Mucosa of gallbladder (tissue), 1 donor: ENCODE measurements at regions not wholly inside any gene's neighbourhood (a gene's known extent, or its start where the extent isn't known, plus 50 kb on each side); places are given as distances from the start of the nearest gene placed in this dataset.

Experiments used
- DNase-seq: peaks from one replicate; pipeline ENCODE4 v3.0.0-alpha.2; 2020; ENCODE audit warnings: low spot score
- donor health status: DM: no; HTN: no; CAD: no.

GRCh38 chr3:182257361-182257760, 535.9 kb upstream of the ATP11B start:
- no peak for DNase-seq

- no peak for DNase-seq
These were observed 534.6 kb upstream of the ATP11B start for GRCh38 chr3:182258538-182259177.

DNA sequence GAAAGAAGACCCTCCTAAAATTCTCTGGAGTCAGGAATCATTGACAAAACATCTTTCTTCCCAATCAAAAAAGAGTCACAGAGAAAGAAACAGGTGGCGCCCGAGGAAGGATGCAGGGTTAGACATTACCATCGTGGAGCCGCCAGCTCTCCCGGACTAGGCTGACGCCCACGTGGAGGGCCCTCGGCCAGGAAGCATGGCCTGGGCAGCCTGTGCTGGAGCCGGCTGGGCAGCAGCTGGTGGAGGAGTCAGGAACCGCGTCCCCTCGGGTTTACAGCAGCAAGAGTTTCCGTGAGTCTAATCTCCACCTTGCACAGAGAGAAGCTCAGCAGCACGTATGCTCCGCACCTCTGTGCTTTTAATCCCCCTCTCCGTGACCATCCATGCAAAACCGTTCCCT, 533.7 kb upstream of the ATP11B start:
- no peak for DNase-seq

- DNase-seq, result no peak
These were observed 532.3 kb upstream of the ATP11B start for GRCh38 chr3:182261041-182261440.

DNA sequence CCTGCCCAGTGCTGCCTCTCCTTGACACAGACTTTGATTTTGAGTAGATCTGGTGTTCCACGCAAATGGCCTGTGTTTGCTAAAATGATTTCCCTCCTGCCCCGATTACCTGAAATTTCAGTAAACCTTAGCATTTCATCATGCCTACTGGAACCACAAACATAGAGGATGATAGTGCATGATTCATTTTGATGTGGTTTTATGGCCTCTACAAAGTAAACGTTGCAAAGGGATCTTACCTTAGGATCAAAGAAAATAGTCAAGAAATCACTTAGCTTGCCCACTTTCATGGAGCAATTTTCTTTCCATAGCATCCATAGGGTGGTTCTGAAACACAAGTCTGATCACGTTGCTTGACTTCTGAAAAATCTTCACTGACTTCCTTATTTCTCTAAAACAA, 524.6 kb upstream of the ATP11B start:
- no peak for DNase-seq

DNA sequence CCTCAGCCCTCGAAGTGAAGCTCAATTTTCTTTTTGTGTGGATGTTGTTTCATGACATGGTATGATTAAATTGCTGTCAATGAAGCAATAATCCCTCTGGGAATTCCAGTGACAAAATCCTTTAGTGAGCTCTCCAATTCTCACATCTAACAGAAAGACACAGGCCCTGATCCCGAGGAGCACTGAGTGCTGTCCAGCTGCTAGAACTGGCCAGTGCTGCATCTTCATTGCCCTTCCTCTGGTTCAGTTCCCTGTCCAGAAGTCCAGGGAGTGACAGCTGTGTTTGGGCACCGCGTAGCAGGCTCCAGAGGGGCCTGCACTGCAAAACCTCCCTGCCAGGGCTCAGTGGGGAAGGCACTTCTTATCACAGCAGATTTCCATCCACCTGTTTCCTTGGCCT, 516.8 kb upstream of the ATP11B start:
- no peak for DNase-seq

DNA sequence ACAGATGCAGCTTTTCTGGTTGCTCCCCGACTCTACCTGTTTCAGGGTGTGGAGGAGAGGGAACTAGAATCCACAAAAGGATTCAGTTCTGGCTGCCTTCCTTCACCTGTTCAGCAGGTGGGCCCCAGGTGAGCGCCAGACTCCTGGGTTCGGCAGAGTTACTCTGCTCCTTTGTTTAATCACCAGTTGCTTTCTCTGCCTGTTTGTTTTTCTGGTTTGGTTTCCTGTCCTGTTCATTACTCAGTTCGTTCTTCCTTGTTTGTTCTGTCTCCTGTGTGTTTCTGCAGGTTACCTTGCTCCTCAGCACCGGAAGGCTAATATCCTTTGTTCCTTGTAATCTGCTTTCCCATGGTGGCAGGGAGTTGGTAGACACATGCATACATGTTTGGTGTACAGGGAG, 508.5 kb upstream of the ATP11B start:
- no peak for DNase-seq

GRCh38 chr3:182292591-182292990, 500.7 kb upstream of the ATP11B start:
- no peak for DNase-seq

DNA sequence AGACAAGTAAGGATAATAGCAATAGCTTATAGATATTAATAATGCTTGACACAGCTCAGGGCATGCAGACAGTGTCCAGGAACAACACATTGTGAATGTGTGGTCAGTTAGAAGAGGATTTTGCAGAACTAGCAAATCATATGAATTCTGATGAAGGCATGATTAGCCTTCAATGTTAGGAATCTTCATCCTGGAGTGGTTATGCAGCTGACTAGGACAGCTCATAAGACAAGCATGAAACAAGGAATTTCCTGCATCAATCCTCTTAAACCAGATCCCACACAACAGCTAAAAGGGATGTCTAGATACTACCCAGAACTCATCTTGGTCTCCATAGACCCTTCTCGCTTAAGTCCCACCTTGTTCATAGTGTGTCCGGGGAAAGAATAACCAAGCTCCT, 499.0 kb upstream of the ATP11B start:
- DNase-seq, result no peak

DNA sequence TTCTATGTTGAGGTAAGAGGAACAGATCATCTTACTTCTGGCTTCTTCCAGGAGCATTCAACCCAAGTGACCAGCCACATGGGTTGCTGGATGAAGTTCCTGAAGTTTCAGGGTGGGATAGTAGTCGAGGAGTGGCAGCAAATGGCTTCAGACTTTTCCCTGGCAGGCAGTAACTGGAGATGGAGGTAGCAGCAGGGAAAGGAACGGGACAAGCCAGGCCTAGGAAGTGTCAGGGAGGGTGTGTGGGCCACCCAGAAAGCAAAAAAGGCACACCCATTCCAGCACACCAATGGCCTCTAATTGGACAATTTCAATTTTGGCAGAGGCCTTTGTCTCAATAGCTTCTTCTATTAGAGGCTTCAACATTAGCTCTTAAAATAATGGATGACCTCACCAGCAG, 498.6 kb upstream of the ATP11B start:
- DNase-seq, result no peak

DNA sequence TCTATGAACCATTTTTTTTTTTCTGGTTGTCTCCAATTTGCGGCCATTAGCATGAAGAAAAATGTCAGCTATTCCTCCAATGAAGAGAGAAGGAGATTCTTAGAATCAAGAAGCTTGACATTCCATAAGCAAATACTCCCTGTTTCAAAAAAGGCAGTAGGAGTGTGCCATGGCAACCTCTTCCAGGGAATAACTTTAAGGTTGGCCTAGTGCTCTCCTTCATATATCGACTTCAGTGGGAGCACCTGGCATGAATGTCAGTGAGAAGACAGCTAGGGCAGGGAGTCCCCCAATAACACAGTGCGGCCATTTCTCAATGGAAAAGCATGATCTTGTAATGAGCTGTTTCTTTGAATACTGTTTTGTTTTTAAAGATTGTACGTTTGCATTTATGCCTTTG, 493.0 kb upstream of the ATP11B start:
- no peak for DNase-seq

GRCh38 chr3:182303169-182303568, 490.1 kb upstream of the ATP11B start:
- DNase-seq, result no peak

DNA sequence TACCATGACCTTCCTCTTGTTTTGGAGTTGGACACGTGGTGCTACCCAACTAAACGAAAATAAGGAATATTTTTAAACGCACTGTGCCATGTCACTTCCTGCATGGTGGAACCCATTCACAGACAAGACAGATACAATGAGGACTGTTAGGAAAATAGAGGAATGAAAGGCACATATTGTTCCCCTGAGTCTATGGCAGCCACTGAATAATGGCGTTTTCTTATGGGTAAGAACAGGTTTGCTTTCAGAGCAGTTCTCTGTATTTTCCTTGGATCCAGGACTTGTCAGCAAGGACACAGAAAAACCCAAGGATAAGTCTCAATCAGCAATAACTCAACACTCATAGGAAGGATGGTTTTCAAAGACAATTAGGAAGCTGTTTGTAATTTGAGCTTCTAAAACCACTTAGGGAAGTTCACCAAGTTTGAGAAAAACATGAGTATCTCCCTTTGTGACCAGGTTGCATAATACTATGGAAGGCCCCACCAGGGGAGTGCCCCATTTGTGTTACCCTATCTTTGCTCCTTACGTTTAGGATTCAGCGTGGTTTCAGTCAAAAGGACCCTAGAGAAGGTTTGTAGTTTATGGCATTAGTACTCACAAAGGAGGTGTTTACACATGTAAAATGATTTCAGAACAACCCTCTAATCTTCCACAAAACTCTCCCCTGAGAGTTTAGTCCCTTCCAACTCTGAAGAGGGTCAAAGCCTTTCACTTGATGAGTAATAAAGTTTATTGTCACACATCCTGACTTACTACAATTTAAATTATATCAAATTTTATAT, 487.2 kb upstream of the ATP11B start:
- DNase-seq, result no peak

DNA sequence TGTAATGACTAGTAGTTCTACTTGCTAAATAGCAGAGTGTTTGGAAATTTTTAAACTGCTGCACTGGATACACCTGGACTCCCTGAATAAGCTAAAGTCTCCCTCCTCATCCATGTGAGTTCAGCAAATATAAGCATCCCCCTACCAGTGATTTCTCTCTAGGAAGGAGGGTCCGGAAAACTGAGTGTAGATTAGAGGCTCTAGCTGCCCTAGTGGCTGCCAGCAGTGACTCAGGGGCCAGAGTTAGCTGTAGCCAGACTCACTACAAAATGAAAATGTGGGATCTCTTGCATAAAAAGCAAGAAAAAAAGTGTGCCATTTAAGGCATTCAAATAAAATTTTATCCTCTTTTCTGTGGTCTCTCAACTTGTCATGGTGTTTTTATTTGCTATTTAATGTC, 485.0 kb upstream of the ATP11B start:
- no peak for DNase-seq

- DNase-seq, result no peak
These were observed 484.2 kb upstream of the ATP11B start for GRCh38 chr3:182309120-182309519.

- DNase-seq, result no peak
These were observed 478.0 kb upstream of the ATP11B start for GRCh38 chr3:182315313-182315712.

DNA sequence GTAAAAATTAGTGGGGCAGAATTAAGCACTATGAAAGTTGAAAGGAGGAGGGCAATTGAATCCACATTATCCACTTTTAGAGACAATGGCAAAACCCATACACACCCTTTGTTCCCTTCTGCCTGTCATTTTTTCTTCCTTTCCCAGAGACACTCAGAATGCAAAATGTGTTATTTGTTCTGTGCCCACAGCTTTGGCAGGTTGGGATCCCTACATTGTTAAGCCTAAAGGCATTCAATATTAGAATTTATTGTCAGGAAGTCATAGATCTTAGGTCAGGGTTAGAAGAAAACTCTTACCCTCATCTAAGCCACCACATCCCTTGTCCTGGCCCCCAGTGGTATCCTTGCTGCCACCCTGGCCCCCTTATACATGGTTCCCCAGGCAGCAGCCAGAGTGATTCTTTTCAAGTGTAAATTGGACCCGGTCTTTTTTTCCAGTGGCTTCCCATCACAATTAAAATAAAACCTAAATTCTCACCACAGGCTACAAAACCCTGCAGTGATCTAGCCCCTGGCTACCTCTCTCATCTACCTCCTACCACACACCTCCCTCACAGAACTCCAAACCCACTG, 470.1 kb upstream of the ATP11B start:
- DNase-seq, result no peak

GRCh38 chr3:182323898-182324297, 469.4 kb upstream of the ATP11B start:
- no peak for DNase-seq

DNA sequence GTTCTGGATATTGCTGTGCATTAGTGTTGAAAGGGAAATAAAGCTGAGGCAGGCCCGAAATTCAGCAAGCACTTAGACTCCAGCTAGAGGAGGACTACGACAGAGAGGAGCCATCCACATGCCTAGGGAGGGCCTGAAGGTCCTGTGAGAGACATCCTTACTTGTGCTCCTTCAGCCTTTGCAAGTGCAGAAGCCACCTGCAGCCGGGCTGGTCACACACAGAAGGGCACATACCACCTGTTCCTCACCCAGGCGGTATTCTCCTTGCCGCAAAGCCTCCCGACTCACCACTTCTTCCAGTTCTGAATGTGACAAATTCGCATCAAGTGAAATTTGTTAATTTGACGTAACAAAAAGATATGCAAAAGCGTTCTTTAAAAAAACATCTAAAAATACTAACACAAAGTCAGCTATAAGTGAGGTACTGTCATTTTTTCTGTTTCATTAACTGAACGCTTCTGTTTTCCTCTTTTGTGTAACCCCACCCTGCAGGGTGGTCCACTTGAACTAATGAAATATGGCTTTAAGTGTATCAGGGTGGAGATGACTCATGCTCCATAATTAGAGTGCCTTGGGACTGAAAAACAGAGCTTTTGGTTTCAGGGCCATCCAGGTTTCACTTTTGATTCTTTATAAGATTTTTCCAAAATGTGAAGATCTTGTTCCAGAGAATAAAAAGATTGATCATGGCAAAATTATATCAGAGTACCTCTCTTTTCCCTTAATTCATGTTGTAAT, 467.9 kb upstream of the ATP11B start:
- DNase-seq, result no peak

- DNase-seq, result no peak
These were observed 466.1 kb upstream of the ATP11B start for GRCh38 chr3:182327196-182327681.

- no peak for DNase-seq
These were observed 462.7 kb upstream of the ATP11B start for GRCh38 chr3:182330646-182331045.

GRCh38 chr3:182331341-182331740, 462.0 kb upstream of the ATP11B start:
- no peak for DNase-seq
